Limb (tissue), 2 donors: ENCODE measurements at regions not wholly inside any gene's neighbourhood (a gene's known extent, or its start where the extent isn't known, plus 50 kb on each side); places are given as distances from the start of the nearest gene placed in this dataset.

Experiments
- DNase-seq, 2 donors: peaks; one replicate each; pipeline ENCODE4 v3.0.0-alpha.2; 2016; ENCODE audit errors: extremely low spot score in 2 of 2

DNA sequence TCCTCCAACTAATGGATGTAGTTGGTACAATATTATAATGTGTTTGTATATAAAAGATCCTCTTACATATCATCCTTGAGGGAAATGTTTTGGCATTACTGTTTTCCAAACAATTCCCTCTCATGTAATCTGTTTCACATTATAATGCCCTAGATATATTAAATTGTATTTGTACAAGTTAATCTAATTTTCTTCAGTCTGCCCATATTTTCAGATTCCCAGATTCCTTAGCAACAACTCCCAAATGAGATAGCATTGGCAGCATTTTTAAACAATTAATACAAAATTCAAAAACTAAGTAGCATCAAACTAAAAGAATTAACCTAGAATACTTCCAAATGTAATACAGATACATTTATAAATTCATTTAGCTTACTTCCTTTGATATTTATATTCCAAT, 860.2 kb downstream of the C12orf50 start:
- DNase-seq: no peak

DNA sequence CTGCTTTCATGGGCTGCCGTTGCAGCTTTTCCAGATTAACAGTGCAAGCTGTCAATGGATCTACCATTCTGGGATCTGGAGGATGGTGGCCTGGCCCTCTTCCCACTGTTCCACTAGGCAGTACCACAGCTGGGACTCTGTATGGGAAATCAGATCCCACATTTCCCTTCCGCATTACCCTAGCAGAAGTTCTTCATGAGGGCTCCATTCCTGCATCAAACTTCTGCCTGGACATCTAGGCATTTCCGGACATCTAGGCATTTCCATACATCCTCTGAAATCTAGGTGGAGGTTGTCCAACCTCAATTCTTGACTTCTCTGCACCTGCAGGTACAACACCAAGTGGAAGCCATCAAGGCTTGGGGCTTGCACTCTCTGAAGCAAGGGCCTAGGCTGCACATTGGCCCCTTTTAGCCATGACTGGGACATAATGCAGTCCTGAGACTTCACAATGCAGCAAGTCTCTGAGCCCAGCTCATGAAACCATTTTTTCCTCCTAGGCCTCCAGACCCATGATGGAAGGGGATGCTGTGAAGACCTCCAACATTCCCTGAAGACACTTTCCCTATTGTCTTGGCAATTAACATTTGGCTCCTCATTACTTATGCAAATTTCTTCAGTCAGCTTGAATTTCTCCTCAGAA, 863.3 kb downstream of the C12orf50 start:
- DNase-seq: no peak

- no peak for DNase-seq
These were observed 866.1 kb downstream of the C12orf50 start for GRCh38 chr12:87163122-87163521.

- DNase-seq: no peak
These were observed 868.2 kb downstream of the C12orf50 start for GRCh38 chr12:87160848-87161601.

DNA sequence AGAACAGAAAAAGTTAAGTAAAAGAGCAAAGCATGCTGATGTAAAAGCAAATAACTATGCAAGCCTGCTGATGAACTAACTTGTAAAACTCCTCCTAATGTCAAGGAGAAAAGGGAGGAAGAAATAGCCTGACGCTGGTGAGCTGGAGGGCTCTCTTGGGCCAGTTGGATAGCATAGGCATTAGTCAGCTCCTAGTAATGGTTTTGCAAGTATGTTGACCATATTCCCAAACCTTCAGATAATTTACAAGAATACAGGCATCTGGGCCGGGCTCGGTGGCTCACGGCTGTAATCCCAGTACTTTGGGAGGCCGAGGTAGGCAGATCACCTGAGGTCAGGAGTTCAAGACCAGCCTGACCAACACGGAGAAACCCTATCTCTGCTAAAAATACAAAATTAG, 871.4 kb downstream of the C12orf50 start:
- DNase-seq: no peak

- no peak for DNase-seq
These were observed 873.6 kb downstream of the C12orf50 start for GRCh38 chr12:87155621-87156020.

- no peak for DNase-seq
These were observed 876.2 kb downstream of the C12orf50 start for GRCh38 chr12:87152841-87153528.

GRCh38 chr12:87152075-87152474, 877.1 kb downstream of the C12orf50 start:
- DNase-seq: no peak

- DNase-seq: no peak
These were observed 878.1 kb downstream of the C12orf50 start for GRCh38 chr12:87150969-87151662.

- DNase-seq: no peak
These were observed 886.2 kb upstream of the MGAT4C start for GRCh38 chr12:87142342-87142741.

GRCh38 chr12:87141091-87141490, 884.9 kb upstream of the MGAT4C start:
- no peak for DNase-seq

DNA sequence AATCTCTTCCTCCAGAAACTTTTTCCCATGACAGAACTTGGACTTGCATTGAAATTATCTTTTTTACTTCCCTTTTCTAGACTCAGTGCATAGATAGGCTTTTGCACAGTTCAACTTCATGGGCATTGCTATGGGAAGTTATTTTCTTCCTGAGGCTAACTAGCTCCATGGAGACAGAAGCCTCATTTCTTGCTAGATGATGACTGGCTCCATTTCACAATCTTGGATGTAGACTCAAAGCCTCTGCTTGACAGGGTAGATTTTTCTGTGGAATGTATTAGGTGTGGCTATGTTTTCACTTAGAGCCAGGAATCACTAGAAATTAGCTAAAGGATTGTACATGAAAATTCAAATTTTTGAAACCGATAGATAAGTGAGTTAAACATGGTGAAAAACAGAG, 884.1 kb upstream of the MGAT4C start:
- no peak for DNase-seq

GRCh38 chr12:87137220-87137619, 881.0 kb upstream of the MGAT4C start:
- no peak for DNase-seq

DNA sequence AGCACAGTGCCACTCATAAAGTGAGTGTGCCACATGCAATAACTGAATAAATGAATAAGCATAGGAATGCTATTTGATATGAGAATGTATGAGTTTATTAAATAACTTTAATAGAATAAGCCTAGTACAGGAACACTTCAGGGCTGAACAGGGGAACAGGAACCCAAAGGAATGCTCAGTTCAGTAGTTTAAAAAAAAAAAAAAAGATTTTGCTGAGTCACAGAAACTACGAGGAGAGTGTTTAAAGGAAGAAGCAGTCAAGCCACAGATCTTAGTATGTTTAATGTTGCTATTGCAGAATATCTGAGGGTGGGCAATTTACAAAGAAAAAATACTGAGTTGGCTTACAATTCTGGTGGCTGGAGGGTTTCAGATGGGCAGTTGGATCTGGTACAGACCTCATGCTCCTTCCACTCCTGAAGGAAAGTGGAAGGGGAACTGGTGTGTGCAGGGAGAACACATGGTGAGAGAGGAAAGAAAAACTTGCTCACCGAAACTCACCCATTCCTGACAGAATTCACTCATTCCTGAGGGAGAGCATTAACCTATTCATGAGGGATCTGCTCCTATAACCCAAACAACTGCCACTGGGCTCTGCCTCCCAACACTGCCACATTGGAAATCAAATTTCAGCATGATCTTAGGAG, 880.3 kb upstream of the MGAT4C start:
- no peak for DNase-seq

- DNase-seq: no peak
These were observed 871.1 kb upstream of the MGAT4C start for GRCh38 chr12:87127272-87127671.

- no peak for DNase-seq
These were observed 865.7 kb upstream of the MGAT4C start for GRCh38 chr12:87121896-87122295.

GRCh38 chr12:87120440-87120839, 864.2 kb upstream of the MGAT4C start:
- no peak for DNase-seq

DNA sequence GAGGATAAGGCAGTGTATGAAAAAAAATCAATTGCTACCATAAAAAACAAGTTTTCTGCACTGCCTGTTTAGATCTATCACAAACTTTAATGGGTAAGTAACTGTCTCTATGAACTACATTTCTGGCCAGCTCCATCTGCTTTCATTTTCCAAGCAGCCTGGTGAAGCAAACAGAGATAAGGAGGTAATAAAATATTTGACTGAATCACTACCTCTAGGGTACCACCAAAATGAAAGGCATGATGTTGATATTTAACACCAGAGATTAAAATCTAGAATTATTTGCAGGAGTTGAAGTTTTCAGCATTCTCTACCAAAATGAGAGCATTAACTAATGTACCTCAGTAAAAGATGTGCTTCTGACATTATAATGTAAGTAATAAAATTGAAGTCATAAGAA, 863.5 kb upstream of the MGAT4C start:
- DNase-seq: no peak

- no peak for DNase-seq
These were observed 861.3 kb upstream of the MGAT4C start for GRCh38 chr12:87117526-87117925.

DNA sequence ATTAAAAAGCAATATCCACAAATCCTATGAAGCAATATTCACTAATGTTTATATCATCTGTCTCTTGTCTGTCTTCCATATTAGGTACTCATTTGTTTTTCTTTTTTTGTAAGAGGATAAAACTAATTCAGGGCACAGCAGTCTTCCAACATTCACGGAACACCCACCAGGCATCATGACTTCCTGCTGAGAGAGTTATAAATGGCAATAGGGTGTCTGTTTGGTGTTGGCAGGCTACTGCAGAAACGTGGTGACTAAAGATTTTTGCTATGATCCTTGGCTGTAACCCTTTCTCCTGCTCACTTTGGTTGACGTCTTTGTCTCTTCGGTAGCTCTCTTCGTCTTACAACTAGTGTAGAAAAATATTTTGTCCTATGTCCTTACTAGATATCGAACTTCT, 860.6 kb upstream of the MGAT4C start:
- no peak for DNase-seq

- no peak for DNase-seq
These were observed 856.6 kb upstream of the MGAT4C start for GRCh38 chr12:87112571-87113345.
